ENCODE measurements at regions not wholly inside any gene's neighbourhood (a gene's known extent, or its start where the extent isn't known, plus 50 kb on each side); places are given as distances from the start of the nearest gene placed in this dataset.

DNA sequence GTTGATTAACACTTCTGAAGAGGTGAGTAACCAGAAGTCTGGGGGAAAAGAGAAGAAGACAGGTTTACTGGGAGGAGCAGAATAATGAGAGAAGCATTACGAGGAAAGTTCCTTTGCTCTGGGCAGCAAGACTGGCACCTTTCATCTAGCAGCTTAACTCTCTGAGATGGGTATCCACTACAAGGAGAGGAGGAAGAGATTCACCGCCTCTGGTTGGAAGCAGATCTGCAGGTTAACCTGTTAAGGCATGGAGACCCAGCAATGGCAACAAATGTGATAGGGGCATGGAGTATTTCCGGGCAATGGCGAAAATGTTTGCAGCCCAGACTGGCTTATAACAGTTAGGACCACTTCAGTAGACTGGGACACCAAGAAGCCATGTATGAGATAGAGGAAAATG lies 162.2 kb downstream of the TFEC start:
- H3K27ac ChIP-seq, result no peak overlapping the region
- H3K4me3 ChIP-seq, result no peak overlapping the region
- DNase-seq (ENCODE audit: low spot score) (no peak), ATAC-seq (ENCODE audit: insufficient number of reproducible peaks, low FRiP score, low read depth) (no peak)
- TF ChIP-seq CTCF (IDR thresholded peaks at IDR 0.05), result no peak
- no peaks in the 10 kb centered on the region for H3K4me1 ChIP-seq (ENCODE audit: control insufficient read depth in 1 of 2, low read depth in 2 of 2)
- no peaks in the 10 kb centered on the region for H3K9me3 ChIP-seq
- no peaks in the 10 kb centered on the region for H3K36me3 ChIP-seq
- H3K27me3 ChIP-seq (replicated peaks; ENCODE audit: insufficient read depth), result no peaks in the 10 kb centered on the region

DNA sequence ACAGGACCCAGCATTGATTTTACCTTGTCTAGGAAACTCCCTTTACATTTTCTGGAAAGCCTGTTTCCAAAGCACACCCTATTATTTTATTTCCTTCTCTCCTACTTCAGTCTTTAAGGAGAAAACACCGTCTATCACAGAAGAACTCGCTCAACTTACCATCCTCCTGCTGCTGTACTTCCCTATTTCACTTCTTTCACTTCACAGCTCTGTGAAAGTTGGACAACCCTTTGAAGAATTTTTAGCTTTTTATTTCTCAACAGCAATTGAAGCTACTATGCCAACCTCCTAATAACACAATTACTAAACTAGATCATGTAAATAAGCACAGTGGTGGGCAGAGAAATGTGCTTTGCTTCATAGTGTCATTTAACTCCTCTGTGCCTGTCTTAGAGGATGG lies 166.5 kb downstream of the TFEC start:
- Histone ChIP-seq H3K27ac (no peak overlapping the region), H3K4me1 (ENCODE audit: control insufficient read depth in 1 of 2, low read depth in 2 of 2) (no peaks in the 10 kb centered on the region), H3K9me3 (no peaks in the 10 kb centered on the region), H3K27me3 (replicated peaks; ENCODE audit: insufficient read depth) (no peaks in the 10 kb centered on the region), H3K36me3 (no peaks in the 10 kb centered on the region), H3K4me3 (no peak overlapping the region)
- no peak for DNase-seq (ENCODE audit: low spot score)
- TF ChIP-seq CTCF (IDR thresholded peaks at IDR 0.05), result no peak
- no peak for ATAC-seq (ENCODE audit: insufficient number of reproducible peaks, low FRiP score, low read depth)

GRCh38 chr7:115851291-115851690 lies 179.3 kb downstream of the TFEC start:
- Histone ChIP-seq H3K4me3 (no peak overlapping the region), H3K36me3 (no peaks in the 10 kb centered on the region), H3K27me3 (replicated peaks; ENCODE audit: insufficient read depth) (no peaks in the 10 kb centered on the region), H3K27ac (no peak overlapping the region), H3K9me3 (no peaks in the 10 kb centered on the region), H3K4me1 (ENCODE audit: control insufficient read depth in 1 of 2, low read depth in 2 of 2) (no peaks in the 10 kb centered on the region)
- DNase-seq (ENCODE audit: low spot score) (no peak), ATAC-seq (ENCODE audit: insufficient number of reproducible peaks, low FRiP score, low read depth) (no peak)
- TF ChIP-seq CTCF (IDR thresholded peaks at IDR 0.05), result no peak

GRCh38 chr7:115850774-115851173 lies 179.8 kb downstream of the TFEC start:
- H3K4me3 ChIP-seq, result no peak overlapping the region
- TF ChIP-seq CTCF (IDR thresholded peaks at IDR 0.05), result no peak
- ATAC-seq (ENCODE audit: insufficient number of reproducible peaks, low FRiP score, low read depth) (no peak), DNase-seq (ENCODE audit: low spot score) (no peak)
- no peaks in the 10 kb centered on the region for H3K4me1 ChIP-seq (ENCODE audit: control insufficient read depth in 1 of 2, low read depth in 2 of 2)
- no peaks in the 10 kb centered on the region for H3K9me3 ChIP-seq
- H3K27ac ChIP-seq, result no peak overlapping the region
- H3K27me3 ChIP-seq (replicated peaks; ENCODE audit: insufficient read depth), result no peaks in the 10 kb centered on the region
- no peaks in the 10 kb centered on the region for H3K36me3 ChIP-seq

- Histone ChIP-seq H3K4me1 (ENCODE audit: control insufficient read depth in 1 of 2, low read depth in 2 of 2) (no peaks in the 10 kb centered on the region), H3K4me3 (no peak overlapping the region), H3K36me3 (no peaks in the 10 kb centered on the region), H3K27me3 (replicated peaks; ENCODE audit: insufficient read depth) (no peaks in the 10 kb centered on the region), H3K27ac (no peak overlapping the region), H3K9me3 (no peaks in the 10 kb centered on the region)
- no peak for TF ChIP-seq CTCF (IDR thresholded peaks at IDR 0.05)
- DNase-seq (ENCODE audit: low spot score) (no peak), ATAC-seq (ENCODE audit: insufficient number of reproducible peaks, low FRiP score, low read depth) (no peak)
Observed at GRCh38 chr7:115844857-115845256, 185.7 kb downstream of the TFEC start.

Data from thoracic aorta (tissue), 2 donors.